ENCODE measurements at regions not wholly inside any gene's neighbourhood (a gene's known extent, or its start where the extent isn't known, plus 50 kb on each side); places are given as distances from the start of the nearest gene placed in this dataset.
"Not testable (repeated sequence)": the region's sequence is repeated elsewhere in the genome, so short reads cannot be mapped to it uniquely, and the experiment has no call there.

DNA sequence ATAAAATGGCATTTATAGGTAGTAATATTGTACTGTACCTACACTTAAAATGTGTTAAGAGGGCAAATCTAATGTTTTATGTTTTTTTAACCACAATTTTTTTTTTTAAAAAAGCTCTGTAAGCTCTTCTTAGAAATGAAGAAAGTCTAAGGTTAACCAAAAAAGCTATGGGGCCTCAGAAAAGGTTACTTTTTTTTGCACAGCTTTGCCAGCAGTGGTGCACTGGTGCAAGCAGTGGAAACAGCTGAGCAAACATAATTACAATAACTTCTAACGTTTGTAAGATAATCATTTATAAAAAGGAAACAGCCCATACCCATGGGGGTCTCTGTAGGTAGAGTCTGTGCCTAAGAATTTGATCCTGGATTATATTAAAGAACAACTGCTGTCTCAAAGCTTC is 85.1 kb upstream of the NID2 start:
- no peaks in the 10 kb centered on the region for H3K4me1 ChIP-seq (ENCODE audit: control insufficient read depth, insufficient read depth, low read length)
- no peak overlapping the region for H3K9ac ChIP-seq (ENCODE audit: low read length)
- H3K4me3 ChIP-seq (ENCODE audit: low read length) = no peak overlapping the region
- no peak overlapping the region for H3K27ac ChIP-seq (ENCODE audit: low read depth, low read length)
- no peaks in the 10 kb centered on the region for H3K27me3 ChIP-seq (ENCODE audit: control insufficient read depth, insufficient read depth, low read length)
- H3K36me3 ChIP-seq (ENCODE audit: control insufficient read depth, insufficient read depth, low read length) = no peaks in the 10 kb centered on the region

GRCh38 chr14:52150162-52150561 is 81.3 kb upstream of the NID2 start:
- H3K9ac ChIP-seq (ENCODE audit: low read length) = no peak overlapping the region
- no peaks in the 10 kb centered on the region for H3K4me1 ChIP-seq (ENCODE audit: control insufficient read depth, insufficient read depth, low read length)
- H3K4me3 ChIP-seq (ENCODE audit: low read length) = no peak overlapping the region
- no peak overlapping the region for H3K27ac ChIP-seq (ENCODE audit: low read depth, low read length)
- no peaks in the 10 kb centered on the region for H3K36me3 ChIP-seq (ENCODE audit: control insufficient read depth, insufficient read depth, low read length)
- H3K27me3 ChIP-seq (ENCODE audit: control insufficient read depth, insufficient read depth, low read length) = no peaks in the 10 kb centered on the region

DNA sequence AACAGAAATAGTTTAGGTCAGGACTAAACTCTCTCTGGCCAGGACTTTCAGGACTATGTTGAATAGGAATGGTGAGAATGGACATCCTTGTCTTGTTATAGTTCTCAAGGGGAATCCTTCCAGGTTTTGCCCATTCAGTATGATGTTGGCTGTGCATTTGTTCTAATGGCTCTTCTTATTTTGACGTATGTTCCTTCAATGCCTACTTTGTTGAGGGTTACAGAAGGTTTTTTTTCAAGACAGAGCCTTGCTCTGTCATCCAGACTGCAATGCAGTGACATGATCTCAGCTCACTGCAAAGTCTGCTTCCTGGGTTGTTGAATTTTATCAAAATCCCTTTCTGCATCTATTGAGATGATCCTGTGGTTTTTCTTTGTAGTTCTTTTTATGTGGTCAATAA is 79.5 kb upstream of the NID2 start:
- no peaks in the 10 kb centered on the region for H3K27me3 ChIP-seq (ENCODE audit: control insufficient read depth, insufficient read depth, low read length)
- H3K36me3 ChIP-seq (ENCODE audit: control insufficient read depth, insufficient read depth, low read length) = no peaks in the 10 kb centered on the region
- no peak overlapping the region for H3K9ac ChIP-seq (ENCODE audit: low read length)
- no peak overlapping the region for H3K27ac ChIP-seq (ENCODE audit: low read depth, low read length)
- no peak overlapping the region for H3K4me3 ChIP-seq (ENCODE audit: low read length)
- H3K4me1 ChIP-seq (ENCODE audit: control insufficient read depth, insufficient read depth, low read length) = no peaks in the 10 kb centered on the region

DNA sequence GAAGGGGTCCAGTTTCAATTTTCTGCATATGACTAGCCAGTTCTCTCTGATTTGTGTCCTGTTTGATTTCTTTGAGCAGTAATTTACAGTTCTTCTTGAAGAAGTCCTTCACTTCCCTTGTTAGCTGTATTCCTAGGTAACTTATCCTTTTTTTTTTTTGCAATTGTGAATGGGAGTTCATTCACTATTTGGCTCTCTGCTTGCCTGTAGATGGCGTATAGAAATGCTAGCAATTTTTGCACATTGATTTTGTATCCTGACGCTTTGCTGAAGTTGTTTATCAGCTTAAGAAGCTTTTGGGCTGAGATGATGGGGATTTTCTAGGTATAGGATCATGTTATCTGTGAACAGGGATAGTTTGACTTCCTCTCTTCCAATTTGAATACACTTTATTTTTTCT is 77.6 kb upstream of the NID2 start:
- H3K4me1 ChIP-seq (ENCODE audit: control insufficient read depth, insufficient read depth, low read length) = no peaks in the 10 kb centered on the region
- no peak overlapping the region for H3K27ac ChIP-seq (ENCODE audit: low read depth, low read length)
- H3K4me3 ChIP-seq (ENCODE audit: low read length) = no peak overlapping the region
- H3K36me3 ChIP-seq (ENCODE audit: control insufficient read depth, insufficient read depth, low read length) = no peaks in the 10 kb centered on the region
- H3K9ac ChIP-seq (ENCODE audit: low read length) = no peak overlapping the region
- no peaks in the 10 kb centered on the region for H3K27me3 ChIP-seq (ENCODE audit: control insufficient read depth, insufficient read depth, low read length)

GRCh38 chr14:52144099-52144498 is 75.2 kb upstream of the NID2 start:
- H3K4me3 ChIP-seq (ENCODE audit: low read length); H3K27me3 ChIP-seq (ENCODE audit: control insufficient read depth, insufficient read depth, low read length); H3K27ac ChIP-seq (ENCODE audit: low read depth, low read length); H3K4me1 ChIP-seq (ENCODE audit: control insufficient read depth, insufficient read depth, low read length); H3K36me3 ChIP-seq (ENCODE audit: control insufficient read depth, insufficient read depth, low read length); H3K9ac ChIP-seq (ENCODE audit: low read length): not testable (repeated sequence)

DNA sequence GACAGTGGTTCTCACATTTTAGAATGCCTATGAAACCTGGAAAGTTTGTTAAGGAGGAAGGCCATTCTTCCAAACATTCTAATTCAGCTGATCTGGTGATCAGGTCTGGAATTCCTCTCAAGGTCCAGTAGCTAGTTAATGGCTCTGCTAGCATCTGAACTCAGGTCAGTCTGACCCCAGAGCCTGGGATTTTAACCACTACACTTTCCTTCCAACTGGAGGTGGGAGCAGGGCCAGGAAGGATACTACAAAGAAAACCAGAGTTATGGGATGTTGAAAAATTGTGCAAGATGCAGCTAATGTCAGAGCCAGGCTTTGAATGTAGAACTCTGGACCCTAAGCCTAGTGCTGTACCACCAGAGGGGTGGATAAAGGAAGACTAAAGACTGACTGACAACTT is 73.6 kb upstream of the NID2 start:
- Histone ChIP-seq H3K36me3 (ENCODE audit: control insufficient read depth, insufficient read depth, low read length) (no peaks in the 10 kb centered on the region), H3K9ac (ENCODE audit: low read length) (no peak overlapping the region), H3K4me1 (ENCODE audit: control insufficient read depth, insufficient read depth, low read length) (no peaks in the 10 kb centered on the region), H3K27me3 (ENCODE audit: control insufficient read depth, insufficient read depth, low read length) (no peaks in the 10 kb centered on the region), H3K27ac (ENCODE audit: low read depth, low read length) (no peak overlapping the region), H3K4me3 (ENCODE audit: low read length) (no peak overlapping the region)

- no peaks in the 10 kb centered on the region for H3K27me3 ChIP-seq (ENCODE audit: control insufficient read depth, insufficient read depth, low read length)
- no peak overlapping the region for H3K4me3 ChIP-seq (ENCODE audit: low read length)
- H3K9ac ChIP-seq (ENCODE audit: low read length) = no peak overlapping the region
- peaks cover 14% of the 10 kb centered on the region for H3K4me1 ChIP-seq (ENCODE audit: control insufficient read depth, insufficient read depth, low read length)
- no peak overlapping the region for H3K27ac ChIP-seq (ENCODE audit: low read depth, low read length)
- no peaks in the 10 kb centered on the region for H3K36me3 ChIP-seq (ENCODE audit: control insufficient read depth, insufficient read depth, low read length)
Observed at GRCh38 chr14:52131640-52132320, 62.9 kb upstream of the NID2 start.

GRCh38 chr14:52129721-52130120 is 60.9 kb upstream of the NID2 start:
- no peaks in the 10 kb centered on the region for H3K36me3 ChIP-seq (ENCODE audit: control insufficient read depth, insufficient read depth, low read length)
- H3K27ac ChIP-seq (ENCODE audit: low read depth, low read length) = peak overlapping the region; percentile 68

DNA sequence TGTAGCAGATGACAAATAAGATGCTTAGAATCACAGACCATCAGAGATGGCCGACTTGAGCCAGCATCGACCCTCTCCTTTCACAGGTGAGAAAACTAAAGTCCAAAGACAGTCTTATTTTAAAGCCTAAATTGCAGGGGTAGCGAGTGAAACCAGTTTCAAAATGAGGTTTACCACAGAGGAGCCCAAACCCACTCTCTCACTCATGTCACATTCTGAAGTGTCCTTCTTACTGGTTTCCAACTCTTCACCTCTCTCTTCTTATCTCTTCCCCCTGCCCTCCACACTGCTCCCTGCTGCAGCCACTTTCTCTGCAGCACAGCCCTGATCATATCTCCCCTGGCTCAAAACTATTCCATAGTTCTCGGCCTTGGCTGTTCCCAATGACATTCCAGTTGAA is 57.0 kb upstream of the NID2 start:
- Histone ChIP-seq H3K27me3 (ENCODE audit: control insufficient read depth, insufficient read depth, low read length) (no peaks in the 10 kb centered on the region), H3K9ac (ENCODE audit: low read length) (no peak overlapping the region), H3K4me1 (ENCODE audit: control insufficient read depth, insufficient read depth, low read length) (peaks cover 11% of the 10 kb centered on the region), H3K4me3 (ENCODE audit: low read length) (no peak overlapping the region), H3K36me3 (ENCODE audit: control insufficient read depth, insufficient read depth, low read length) (no peaks in the 10 kb centered on the region), H3K27ac (ENCODE audit: low read depth, low read length) (no peak overlapping the region)

More at GRCh38 chr14:52129721-52130120, 60.9 kb upstream of the NID2 start:
- Histone ChIP-seq H3K27me3 (ENCODE audit: control insufficient read depth, insufficient read depth, low read length) (no peaks in the 10 kb centered on the region), H3K9ac (ENCODE audit: low read length) (no peak overlapping the region), H3K4me1 (ENCODE audit: control insufficient read depth, insufficient read depth, low read length) (peaks cover 14% of the 10 kb centered on the region), H3K4me3 (ENCODE audit: low read length) (no peak overlapping the region)

GRCh38 chr14:52124791-52125684 is 56.2 kb upstream of the NID2 start:
- no peak overlapping the region for H3K9ac ChIP-seq (ENCODE audit: low read length)
- no peaks in the 10 kb centered on the region for H3K36me3 ChIP-seq (ENCODE audit: control insufficient read depth, insufficient read depth, low read length)
- no peak overlapping the region for H3K27ac ChIP-seq (ENCODE audit: low read depth, low read length)
- H3K4me1 ChIP-seq (ENCODE audit: control insufficient read depth, insufficient read depth, low read length) = peaks cover 9% of the 10 kb centered on the region
- no peak overlapping the region for H3K4me3 ChIP-seq (ENCODE audit: low read length)
- no peaks in the 10 kb centered on the region for H3K27me3 ChIP-seq (ENCODE audit: control insufficient read depth, insufficient read depth, low read length)

DNA sequence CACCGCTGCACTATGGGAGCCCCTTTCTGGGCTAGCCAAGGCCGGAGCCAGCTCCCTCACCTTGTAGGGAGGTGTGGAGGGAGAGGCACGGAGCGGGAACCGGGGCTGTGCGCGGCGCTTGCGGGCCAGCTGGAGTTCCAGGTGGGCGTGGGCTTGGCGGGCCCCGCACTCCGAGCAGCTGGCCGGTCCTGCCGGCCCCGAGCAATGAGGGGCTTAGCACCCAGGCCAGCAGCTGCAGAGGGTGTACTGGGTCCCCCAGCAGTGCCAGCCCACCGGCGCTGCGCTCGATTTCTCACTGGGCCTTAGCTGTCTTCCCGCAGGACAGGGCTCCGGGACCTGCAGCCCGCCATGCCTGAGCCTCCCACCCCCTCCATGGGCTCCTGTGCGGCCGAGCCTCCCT is 53.3 kb upstream of the NID2 start:
- H3K9ac ChIP-seq (ENCODE audit: low read length); H3K4me3 ChIP-seq (ENCODE audit: low read length); H3K4me1 ChIP-seq (ENCODE audit: control insufficient read depth, insufficient read depth, low read length); H3K27me3 ChIP-seq (ENCODE audit: control insufficient read depth, insufficient read depth, low read length); H3K36me3 ChIP-seq (ENCODE audit: control insufficient read depth, insufficient read depth, low read length); H3K27ac ChIP-seq (ENCODE audit: low read depth, low read length): not testable (repeated sequence)

DNA sequence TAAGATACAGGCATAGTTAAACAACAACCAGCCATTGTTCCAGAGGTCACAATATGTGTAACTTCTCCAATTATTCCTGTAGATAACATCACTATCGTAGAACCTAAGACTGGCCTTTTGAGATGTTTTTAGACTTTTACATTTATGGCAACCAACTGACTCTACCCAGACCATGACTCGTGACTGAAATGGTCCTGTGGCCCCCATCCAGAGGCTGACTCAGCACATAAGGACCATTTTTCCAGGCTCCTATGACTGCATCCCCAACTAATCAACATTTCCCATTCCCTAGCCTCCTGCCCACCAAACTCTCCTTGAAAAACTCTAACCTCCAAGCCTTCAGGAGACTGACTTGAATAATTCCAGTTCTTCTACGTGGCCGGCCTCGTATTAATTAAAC is 52.6 kb upstream of the NID2 start:
- H3K27me3 ChIP-seq (ENCODE audit: control insufficient read depth, insufficient read depth, low read length) = no peaks in the 10 kb centered on the region
- H3K27ac ChIP-seq (ENCODE audit: low read depth, low read length) = no peak overlapping the region
- no peak overlapping the region for H3K4me3 ChIP-seq (ENCODE audit: low read length)
- no peaks in the 10 kb centered on the region for H3K36me3 ChIP-seq (ENCODE audit: control insufficient read depth, insufficient read depth, low read length)
- no peaks in the 10 kb centered on the region for H3K4me1 ChIP-seq (ENCODE audit: control insufficient read depth, insufficient read depth, low read length)
- H3K9ac ChIP-seq (ENCODE audit: low read length) = no peak overlapping the region

- Histone ChIP-seq H3K27ac (ENCODE audit: low read depth, low read length) (peak overlapping the region; percentile 37), H3K36me3 (ENCODE audit: control insufficient read depth, insufficient read depth, low read length) (no peaks in the 10 kb centered on the region), H3K9ac (ENCODE audit: low read length) (no peak overlapping the region), H3K4me1 (ENCODE audit: control insufficient read depth, insufficient read depth, low read length) (no peaks in the 10 kb centered on the region), H3K4me3 (ENCODE audit: low read length) (no peak overlapping the region), H3K27me3 (ENCODE audit: control insufficient read depth, insufficient read depth, low read length) (no peaks in the 10 kb centered on the region)
Observed at GRCh38 chr14:52119030-52119429, 50.2 kb upstream of the NID2 start.

All from rectal smooth muscle tissue (tissue), 1 donor.